Stromal cell of bone marrow (primary cell): ENCODE measurements at regions not wholly inside any gene's neighbourhood (a gene's known extent, or its start where the extent isn't known, plus 50 kb on each side); places are given as distances from the start of the nearest gene placed in this dataset.
"Not testable (repeated sequence)": the region's sequence is repeated elsewhere in the genome, so short reads cannot be mapped to it uniquely, and the experiment has no call there.

ENCODE experiments used
- DNase-seq: peaks from one replicate; pipeline ENCODE4 v3.0.0-alpha.2; 2012; ENCODE audit warnings: low read depth

GRCh38 chr4:188665491-188666457, 526.5 kb downstream of the TRIML1 start:
- DNase-seq, result no peak

DNA sequence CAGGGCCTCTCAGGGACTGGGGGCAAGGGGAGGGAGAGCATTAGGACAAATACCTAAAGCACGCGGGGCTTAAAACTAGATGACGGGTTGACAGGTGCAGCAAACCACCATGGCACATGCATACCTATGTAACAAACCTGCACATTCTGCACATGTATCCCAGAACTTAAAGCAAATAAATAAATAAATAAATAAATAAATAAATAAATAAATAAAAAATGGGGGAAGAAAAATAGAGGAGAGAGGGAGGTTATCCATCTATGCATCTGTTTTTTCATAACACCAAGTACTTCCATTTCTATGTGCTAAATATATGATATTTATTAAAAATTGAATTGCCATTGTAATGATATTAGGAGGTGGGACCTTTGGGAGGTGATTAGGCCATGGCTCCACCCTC, 539.5 kb downstream of the TRIML1 start:
- not testable (repeated sequence) for DNase-seq

- DNase-seq, result no peak
Observed at GRCh38 chr4:188680004-188680666, 540.9 kb downstream of the TRIML1 start.

- DNase-seq, result no peak
Observed at GRCh38 chr4:188680667-188681063, 541.4 kb downstream of the TRIML1 start.

GRCh38 chr4:188682321-188682720, 543.1 kb downstream of the TRIML1 start:
- DNase-seq, result no peak

DNA sequence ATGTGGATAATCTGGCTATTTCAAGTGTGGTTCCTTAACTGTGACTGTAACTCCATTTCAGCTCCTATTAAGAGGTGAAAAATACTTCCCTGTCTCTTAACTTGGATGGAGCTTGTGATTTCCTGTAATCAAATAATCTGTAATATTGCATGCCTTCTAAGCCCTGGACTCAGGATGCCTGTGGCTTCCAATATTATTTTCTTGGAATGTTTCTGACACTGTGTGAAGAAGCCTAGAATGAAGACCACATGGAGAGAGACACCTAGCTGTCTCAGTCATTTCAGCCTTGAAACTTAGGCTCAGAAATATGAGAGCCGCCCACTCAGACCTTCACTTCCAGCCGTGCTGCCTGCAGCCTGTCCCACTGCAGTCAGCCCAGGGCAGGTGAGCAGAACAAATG, 544.3 kb downstream of the TRIML1 start:
- DNase-seq, result no peak

GRCh38 chr4:188688956-188689355, 549.7 kb downstream of the TRIML1 start:
- DNase-seq, result no peak

DNA sequence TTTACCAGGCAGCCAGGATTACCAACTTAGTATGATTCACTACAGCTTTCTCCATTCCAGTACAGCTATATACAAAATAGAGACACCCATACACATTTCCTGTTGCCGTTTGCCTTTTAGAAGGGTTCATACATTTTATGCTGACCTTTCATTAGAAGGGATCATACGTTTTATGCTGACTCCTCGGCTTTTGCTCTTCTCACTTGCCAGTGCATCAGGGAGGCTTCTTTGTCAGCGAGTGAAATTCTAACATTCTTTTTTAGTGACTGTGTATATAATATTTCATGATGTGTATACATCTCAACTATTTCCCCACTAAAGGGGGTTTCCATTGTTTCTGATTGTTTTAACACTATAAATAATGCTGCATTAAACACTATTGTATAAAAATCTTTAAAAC, 552.6 kb downstream of the TRIML1 start:
- no peak for DNase-seq

- DNase-seq, result no peak
Observed at GRCh38 chr4:188695261-188695660, 556.0 kb downstream of the TRIML1 start.

DNA sequence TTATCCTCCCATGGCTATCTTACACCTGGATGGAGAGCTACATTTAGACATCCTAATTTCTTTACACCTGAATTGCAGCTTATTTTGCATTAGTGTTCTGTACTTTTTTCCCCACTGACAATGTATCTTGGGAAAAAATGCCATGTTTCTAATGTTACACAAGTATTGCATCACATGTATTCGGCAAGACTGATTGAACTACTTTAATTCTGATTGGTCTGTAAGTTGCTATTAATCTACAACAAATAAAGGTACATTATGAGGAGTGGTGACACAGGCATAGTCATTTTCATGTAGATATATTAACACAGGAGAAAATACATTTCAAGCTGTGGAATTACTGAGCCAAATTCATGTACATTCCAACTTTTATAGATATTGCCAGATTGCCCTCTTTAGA, 558.0 kb downstream of the TRIML1 start:
- no peak for DNase-seq

DNA sequence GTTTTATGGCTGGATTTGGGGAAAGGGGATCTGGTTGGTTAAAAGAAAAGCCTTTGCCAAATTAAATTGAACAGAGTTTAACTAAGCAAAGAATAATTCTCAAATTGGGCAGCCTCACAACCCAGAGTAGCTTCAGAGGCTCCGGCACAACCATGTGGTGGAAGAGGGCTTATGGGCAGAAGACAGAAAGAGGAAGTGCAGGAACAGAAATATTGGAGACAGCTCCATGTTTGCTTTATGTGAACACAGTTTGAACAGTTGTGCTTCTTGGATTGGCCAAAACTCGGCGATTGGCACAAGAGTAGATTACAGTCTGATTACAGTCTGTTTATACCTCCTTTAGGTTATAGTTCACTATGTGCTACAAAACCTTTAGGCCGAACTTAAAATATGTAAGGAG, 562.7 kb downstream of the TRIML1 start:
- no peak for DNase-seq

GRCh38 chr4:188704288-188704687, 565.0 kb downstream of the TRIML1 start:
- no peak for DNase-seq

DNA sequence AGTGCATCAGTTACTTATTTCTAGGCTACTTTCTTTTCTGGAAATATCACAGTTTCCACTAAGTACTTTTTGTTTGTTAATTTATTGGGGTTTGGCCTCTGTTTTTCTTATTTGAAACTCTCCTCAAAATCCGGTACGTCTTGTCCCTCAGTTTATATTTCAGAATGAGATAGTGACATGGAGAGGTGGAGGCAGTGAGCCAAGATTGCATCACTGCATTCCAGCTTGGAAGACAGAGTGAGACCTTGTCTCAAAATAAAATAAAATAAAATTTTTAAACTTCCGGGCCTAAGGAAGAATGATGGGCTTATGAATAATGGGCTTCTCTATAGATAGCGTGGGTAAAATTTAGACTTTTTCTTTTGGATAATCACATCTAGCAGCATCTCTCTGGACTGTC, 567.8 kb downstream of the TRIML1 start:
- DNase-seq, result no peak

- DNase-seq, result no peak
Observed at GRCh38 chr4:188714501-188714900, 575.3 kb downstream of the TRIML1 start.

- peak; percentile 36 for DNase-seq
Observed at GRCh38 chr4:188714907-188715306, 575.7 kb downstream of the TRIML1 start.

GRCh38 chr4:188717661-188718060, 578.4 kb downstream of the TRIML1 start:
- DNase-seq, result no peak

DNA sequence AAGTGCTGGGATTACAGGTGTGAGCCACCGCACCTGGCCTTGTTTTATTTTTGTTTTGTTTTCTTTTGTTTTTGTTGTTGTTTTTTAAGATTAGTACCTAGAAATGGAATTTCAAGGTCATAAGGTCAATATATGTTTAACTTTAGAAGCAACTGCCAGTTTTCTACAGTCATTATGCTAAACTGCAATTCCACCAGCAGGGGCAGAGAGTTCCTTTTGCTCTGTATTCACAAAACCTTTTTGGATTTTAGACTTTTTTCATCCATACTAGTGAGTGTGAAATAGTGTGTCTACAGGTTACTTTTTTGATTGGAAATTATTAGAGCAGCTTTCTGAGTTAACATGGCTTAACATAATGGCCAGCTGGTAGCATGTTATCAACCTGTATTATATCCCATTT, 580.6 kb downstream of the TRIML1 start:
- DNase-seq, result no peak

DNA sequence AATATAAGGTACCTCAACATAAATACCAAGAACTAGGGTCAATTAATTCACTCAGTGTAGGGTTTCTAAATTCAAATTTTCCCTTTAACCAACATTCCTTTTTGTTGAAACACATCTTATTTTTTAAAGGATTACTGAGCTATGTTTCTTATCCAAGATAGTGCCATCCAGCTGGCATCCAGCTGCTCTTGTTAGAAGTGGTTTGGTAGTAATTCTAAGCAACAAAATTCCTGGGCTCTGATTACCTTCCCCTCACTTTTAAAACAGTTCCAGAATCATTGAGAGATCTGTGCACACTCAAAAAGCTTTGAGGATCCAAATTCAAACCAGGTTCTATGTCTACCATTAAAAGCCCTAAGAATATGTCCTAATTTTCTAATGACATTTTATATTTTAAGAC, 583.7 kb downstream of the TRIML1 start:
- no peak for DNase-seq

GRCh38 chr4:188727746-188728145, 588.5 kb downstream of the TRIML1 start:
- DNase-seq, result no peak

DNA sequence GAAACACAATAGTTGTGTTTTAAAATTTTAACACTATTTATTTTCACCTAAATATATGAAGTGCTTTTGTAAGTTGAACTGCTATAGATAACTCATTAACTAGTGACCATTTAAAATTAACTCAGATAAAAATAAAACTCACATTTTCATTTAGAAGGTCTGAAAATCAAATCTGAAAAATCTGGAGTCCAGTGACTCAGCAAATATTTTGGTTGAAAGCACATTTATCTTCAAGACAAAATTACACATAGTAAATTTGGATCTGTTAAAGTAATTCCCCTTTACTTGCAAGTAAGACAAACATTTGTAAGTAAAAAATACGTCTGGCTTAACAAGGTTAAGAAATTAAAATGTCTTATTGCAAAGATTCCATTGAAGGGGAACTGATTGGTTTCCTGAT, 589.1 kb downstream of the TRIML1 start:
- no peak for DNase-seq

DNA sequence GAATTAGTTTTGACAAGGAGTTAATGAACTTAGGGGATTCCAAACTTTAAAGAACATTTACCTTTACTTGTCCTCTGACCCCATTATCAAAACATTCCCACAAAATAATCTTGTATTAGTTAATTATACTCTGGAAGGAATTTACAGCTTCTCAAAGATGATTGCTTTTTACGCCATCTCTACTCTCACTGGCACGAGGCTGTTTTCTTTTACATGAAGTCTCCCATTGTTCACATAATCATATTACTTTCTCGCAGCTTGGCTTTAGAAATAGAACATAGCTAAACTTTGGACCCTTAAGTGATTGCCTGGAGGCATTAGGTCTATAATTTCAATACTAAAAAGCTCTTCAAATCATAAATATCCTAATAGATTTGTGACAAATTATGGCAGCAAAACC, 592.9 kb downstream of the TRIML1 start:
- DNase-seq, result no peak

GRCh38 chr4:188735082-188735481, 595.8 kb downstream of the TRIML1 start:
- no peak for DNase-seq

GRCh38 chr4:188737251-188738002, 598.2 kb downstream of the TRIML1 start:
- DNase-seq, result no peak
